Astrocyte (in vitro differentiated cells and primary cell): ENCODE measurements at regions not wholly inside any gene's neighbourhood (a gene's known extent, or its start where the extent isn't known, plus 50 kb on each side); places are given as distances from the start of the nearest gene placed in this dataset.

Experiments used
- EZH2 ChIP-seq: IDR thresholded peaks from 2 replicates; pipeline ENCODE4 v1.6.1; 2012; ENCODE audit warnings: mild to moderate bottlenecking, low read length, inconsistent platforms; ENCODE audit not compliant: insufficient read depth
- TF ChIP-seq, protein P1 (sequence below): IDR thresholded peaks from 2 replicates; pipeline ENCODE4 v1.5.1; 2011; ENCODE audit warnings: low read depth, mild to moderate bottlenecking, inconsistent platforms, low read length, moderate library complexity; ENCODE audit not compliant: insufficient read depth

DNA sequence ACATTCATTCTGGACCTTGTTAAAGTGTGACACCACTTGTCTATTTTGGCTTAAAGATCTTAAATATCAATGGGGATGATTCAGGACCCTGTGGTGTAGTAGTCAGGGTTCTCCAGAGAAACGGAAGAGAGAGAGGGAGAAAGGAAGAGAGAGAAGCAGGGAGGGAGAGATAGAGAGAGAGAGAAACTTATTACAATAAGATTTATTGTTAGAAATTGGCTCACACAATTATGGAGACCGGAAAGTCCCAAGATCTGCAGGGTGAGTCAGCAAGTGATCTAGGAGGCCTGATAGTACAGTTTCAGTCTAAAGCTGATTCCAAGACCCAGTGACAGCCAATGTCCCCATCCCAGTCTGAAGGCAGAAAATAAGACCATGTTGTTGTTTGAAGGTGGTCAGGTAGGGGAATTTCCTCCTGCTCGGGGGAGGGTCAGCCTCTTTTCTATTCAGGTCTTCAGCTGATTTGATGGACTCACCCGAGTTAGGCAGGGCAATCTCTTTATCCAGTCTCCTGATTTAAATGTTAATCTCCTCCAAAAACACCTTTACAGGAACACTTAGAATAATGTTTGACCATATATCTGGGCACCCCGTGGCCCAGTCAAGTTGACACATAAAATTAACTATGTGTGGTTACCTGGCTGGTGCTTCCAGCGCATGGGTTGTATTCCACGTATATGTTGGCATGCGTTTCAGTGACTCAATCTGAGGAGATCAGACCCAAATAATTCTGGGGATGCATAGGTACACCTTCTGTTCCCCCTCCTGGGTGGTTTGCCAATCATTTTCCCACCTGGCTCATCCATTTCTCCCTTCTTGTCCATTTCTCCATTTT lies 1350.5 kb downstream of the TBC1D22A start:
- TF ChIP-seq, protein P1, sequence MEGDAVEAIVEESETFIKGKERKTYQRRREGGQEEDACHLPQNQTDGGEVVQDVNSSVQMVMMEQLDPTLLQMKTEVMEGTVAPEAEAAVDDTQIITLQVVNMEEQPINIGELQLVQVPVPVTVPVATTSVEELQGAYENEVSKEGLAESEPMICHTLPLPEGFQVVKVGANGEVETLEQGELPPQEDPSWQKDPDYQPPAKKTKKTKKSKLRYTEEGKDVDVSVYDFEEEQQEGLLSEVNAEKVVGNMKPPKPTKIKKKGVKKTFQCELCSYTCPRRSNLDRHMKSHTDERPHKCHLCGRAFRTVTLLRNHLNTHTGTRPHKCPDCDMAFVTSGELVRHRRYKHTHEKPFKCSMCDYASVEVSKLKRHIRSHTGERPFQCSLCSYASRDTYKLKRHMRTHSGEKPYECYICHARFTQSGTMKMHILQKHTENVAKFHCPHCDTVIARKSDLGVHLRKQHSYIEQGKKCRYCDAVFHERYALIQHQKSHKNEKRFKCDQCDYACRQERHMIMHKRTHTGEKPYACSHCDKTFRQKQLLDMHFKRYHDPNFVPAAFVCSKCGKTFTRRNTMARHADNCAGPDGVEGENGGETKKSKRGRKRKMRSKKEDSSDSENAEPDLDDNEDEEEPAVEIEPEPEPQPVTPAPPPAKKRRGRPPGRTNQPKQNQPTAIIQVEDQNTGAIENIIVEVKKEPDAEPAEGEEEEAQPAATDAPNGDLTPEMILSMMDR, result no peak
- no peak for TF ChIP-seq EZH2
